ENCODE measurements at regions not wholly inside any gene's neighbourhood (a gene's known extent, or its start where the extent isn't known, plus 50 kb on each side); places are given as distances from the start of the nearest gene placed in this dataset.

DNA sequence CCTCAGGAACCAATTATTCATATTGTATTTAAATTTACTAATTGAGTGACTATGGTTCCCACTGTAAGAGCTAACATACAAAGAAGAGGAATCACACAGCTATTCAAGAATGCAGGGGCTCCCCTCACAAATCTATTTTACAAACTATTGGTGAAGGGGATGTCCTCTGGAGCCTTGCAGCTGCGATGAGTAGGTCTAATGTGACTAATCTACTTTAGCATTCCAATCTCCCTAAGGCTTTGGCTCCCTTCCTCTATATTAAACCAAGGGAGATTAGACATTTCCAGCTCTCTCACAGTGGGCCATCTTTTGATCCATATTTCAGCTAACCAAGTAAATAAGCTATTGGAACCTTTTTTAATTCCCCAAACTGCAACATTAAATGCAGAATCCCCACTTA, 514.2 kb upstream of the BCHE start:
- TF ChIP-seq, protein P1, sequence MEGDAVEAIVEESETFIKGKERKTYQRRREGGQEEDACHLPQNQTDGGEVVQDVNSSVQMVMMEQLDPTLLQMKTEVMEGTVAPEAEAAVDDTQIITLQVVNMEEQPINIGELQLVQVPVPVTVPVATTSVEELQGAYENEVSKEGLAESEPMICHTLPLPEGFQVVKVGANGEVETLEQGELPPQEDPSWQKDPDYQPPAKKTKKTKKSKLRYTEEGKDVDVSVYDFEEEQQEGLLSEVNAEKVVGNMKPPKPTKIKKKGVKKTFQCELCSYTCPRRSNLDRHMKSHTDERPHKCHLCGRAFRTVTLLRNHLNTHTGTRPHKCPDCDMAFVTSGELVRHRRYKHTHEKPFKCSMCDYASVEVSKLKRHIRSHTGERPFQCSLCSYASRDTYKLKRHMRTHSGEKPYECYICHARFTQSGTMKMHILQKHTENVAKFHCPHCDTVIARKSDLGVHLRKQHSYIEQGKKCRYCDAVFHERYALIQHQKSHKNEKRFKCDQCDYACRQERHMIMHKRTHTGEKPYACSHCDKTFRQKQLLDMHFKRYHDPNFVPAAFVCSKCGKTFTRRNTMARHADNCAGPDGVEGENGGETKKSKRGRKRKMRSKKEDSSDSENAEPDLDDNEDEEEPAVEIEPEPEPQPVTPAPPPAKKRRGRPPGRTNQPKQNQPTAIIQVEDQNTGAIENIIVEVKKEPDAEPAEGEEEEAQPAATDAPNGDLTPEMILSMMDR (conservative IDR thresholded peaks at IDR 0.05) = no peak
- no peak for TF ChIP-seq ZFX (IDR thresholded peaks at IDR 0.05)

All from C4-2B (cell line).